SK-N-MC (cell line): ENCODE measurements at regions not wholly inside any gene's neighbourhood (a gene's known extent, or its start where the extent isn't known, plus 50 kb on each side); places are given as distances from the start of the nearest gene placed in this dataset.

Experiments used
- EZH2 ChIP-seq: fragments of 200-600 bp; sonication (generic); IDR thresholded peaks from one replicate; pipeline ENCODE4 v1.6.1; 2017; ENCODE audit warnings: antibody characterized with exemption
- FOXP2 ChIP-seq: optimal IDR thresholded peaks from 2 replicates; pipeline ENCODE3; 2011; ENCODE audit warnings: mild to moderate bottlenecking, moderate library complexity; ENCODE audit not compliant: insufficient read depth; ENCODE audit errors: extremely low read length, control extremely low read depth
- POLR2AphosphoS5 ChIP-seq: IDR thresholded peaks from 2 replicates; pipeline ENCODE4 v1.6.1; 2012; ENCODE audit warnings: mild to moderate bottlenecking, low read depth, low read length, borderline replicate concordance

DNA sequence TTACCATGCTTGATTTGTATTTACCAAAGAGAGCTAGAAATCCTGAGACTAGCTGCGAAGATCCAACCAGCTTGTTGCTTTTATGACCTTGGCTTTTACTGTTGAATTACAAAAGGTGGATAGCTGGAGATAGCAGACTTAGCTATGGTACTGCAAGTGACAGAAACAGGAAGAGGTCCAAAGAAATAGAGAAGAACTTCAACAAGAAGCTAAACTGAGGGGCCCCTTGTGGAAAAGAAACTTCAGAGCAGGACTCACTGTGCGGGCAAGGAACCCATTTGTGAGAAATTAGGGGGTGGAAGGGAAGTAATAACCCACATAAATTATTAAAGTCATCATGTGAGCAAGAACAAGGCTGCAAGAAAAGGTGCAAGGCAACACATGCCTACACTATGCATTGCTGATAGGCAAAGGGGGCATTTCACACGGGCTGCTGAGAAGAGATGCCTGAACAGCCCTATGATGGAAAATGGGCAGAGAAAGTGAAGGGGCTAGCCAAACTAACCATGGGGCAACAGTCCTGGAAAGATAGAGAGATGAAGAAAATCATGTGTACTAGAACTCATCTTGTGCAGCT is 116.6 kb upstream of the PRDX6 start:
- TF ChIP-seq EZH2 (no peak), POLR2AphosphoS5 (no peak), FOXP2 (no peak)
